H9 (cell line): ENCODE measurements at regions not wholly inside any gene's neighbourhood (a gene's known extent, or its start where the extent isn't known, plus 50 kb on each side); places are given as distances from the start of the nearest gene placed in this dataset.

ENCODE experiments used
- DNase-seq: peaks from one replicate; pipeline ENCODE4 v3.0.0-alpha.2; 2017
- H2AFZ ChIP-seq: one replicate; pipeline ENCODE4 v1.6.1; 2013; ENCODE audit warnings: mild to moderate bottlenecking, low read length, control low read depth, moderate library complexity
- H2AK5ac ChIP-seq: 2 replicates; pipeline ENCODE4 v1.6.1; 2013; ENCODE audit warnings: low read length, control low read depth, mixed read lengths; ENCODE audit not compliant: insufficient read length
- H2BK120ac ChIP-seq: one replicate; pipeline ENCODE4 v1.6.1; 2013; ENCODE audit warnings: low read depth, mild to moderate bottlenecking, low read length, control low read depth, inconsistent platforms; ENCODE audit not compliant: poor library complexity, severe bottlenecking
- H2BK12ac ChIP-seq: 2 replicates; pipeline ENCODE4 v1.6.1; 2013; ENCODE audit warnings: low read length, control low read depth, mixed read lengths, low read depth; ENCODE audit not compliant: insufficient read length
- H2BK15ac ChIP-seq: 2 replicates; pipeline ENCODE4 v1.6.1; 2013; ENCODE audit warnings: low read depth, low read length, control low read depth
- H2BK20ac ChIP-seq: one replicate; pipeline ENCODE4 v1.6.1; 2013; ENCODE audit warnings: low read depth, mild to moderate bottlenecking, low read length, control low read depth, inconsistent platforms; ENCODE audit not compliant: poor library complexity, severe bottlenecking
- H2BK5ac ChIP-seq: 2 replicates; pipeline ENCODE4 v1.6.1; 2013; ENCODE audit warnings: low read length, control low read depth, mixed read lengths; ENCODE audit not compliant: insufficient read length
- H3K14ac ChIP-seq: 2 replicates; pipeline ENCODE4 v1.6.1; 2013; ENCODE audit warnings: low read length, control low read depth; ENCODE audit not compliant: insufficient read depth
- H3K18ac ChIP-seq: 2 replicates; pipeline ENCODE4 v1.6.1; 2013; ENCODE audit warnings: low read depth, mild to moderate bottlenecking, mixed read lengths, low read length, control low read depth; ENCODE audit not compliant: insufficient read length
- H3K23ac ChIP-seq: 2 replicates; pipeline ENCODE4 v1.6.1; 2013; ENCODE audit warnings: low read length, control low read depth, mixed read lengths, low read depth; ENCODE audit not compliant: insufficient read length
- H3K23me2 ChIP-seq: 2 replicates; pipeline ENCODE4 v1.6.1; 2013; ENCODE audit warnings: low read depth, mild to moderate bottlenecking, mixed read lengths, low read length, control low read depth; ENCODE audit not compliant: insufficient read length, poor library complexity, severe bottlenecking
- H3K27ac ChIP-seq: 2 replicates; pipeline ENCODE4 v1.5.1; 2013; ENCODE audit warnings: low read length, control low read depth, mixed read lengths, low read depth; ENCODE audit not compliant: insufficient read length
- H3K27me3 ChIP-seq: 2 replicates; pipeline ENCODE4 v1.6.1; 2013; ENCODE audit warnings: low read length, control low read depth, inconsistent platforms; ENCODE audit not compliant: insufficient read depth
- H3K4ac ChIP-seq: 2 replicates; pipeline ENCODE4 v1.6.1; 2013; ENCODE audit warnings: low read depth, mild to moderate bottlenecking, control low read depth, inconsistent platforms, low read length, moderate library complexity
- H3K4me1 ChIP-seq: 2 replicates; pipeline ENCODE4 v1.6.1; 2013; ENCODE audit warnings: low read length, control low read depth, inconsistent platforms; ENCODE audit not compliant: insufficient read depth
- H3K4me2 ChIP-seq: 2 replicates; pipeline ENCODE4 v1.6.1; 2013; ENCODE audit warnings: low read length, control low read depth, mixed read lengths; ENCODE audit not compliant: insufficient read length, insufficient read depth
- H3K56ac ChIP-seq: 2 replicates; pipeline ENCODE4 v1.6.1; 2013; ENCODE audit warnings: low read depth, mild to moderate bottlenecking, mixed read lengths, low read length, control low read depth; ENCODE audit not compliant: insufficient read length
- H3K79me1 ChIP-seq: 2 replicates; pipeline ENCODE4 v1.6.1; 2013; ENCODE audit warnings: low read depth, mild to moderate bottlenecking, moderate library complexity, low read length, control low read depth, inconsistent platforms; ENCODE audit not compliant: insufficient read depth, poor library complexity, severe bottlenecking
- H3K79me2 ChIP-seq: 2 replicates; pipeline ENCODE4 v1.6.1; 2013; ENCODE audit warnings: low read length, control low read depth, inconsistent platforms; ENCODE audit not compliant: insufficient read depth
- H3K9ac ChIP-seq: 2 replicates; pipeline ENCODE4 v1.6.1; 2013; ENCODE audit warnings: low read length, control low read depth, mixed read lengths; ENCODE audit not compliant: insufficient read length; ENCODE audit errors: extremely low read depth
- H3K9me3 ChIP-seq: one replicate; pipeline ENCODE4 v1.6.1; 2013; ENCODE audit warnings: low read depth, low read length, inconsistent platforms; ENCODE audit not compliant: control insufficient read depth
- H3T11ph ChIP-seq: one replicate; pipeline ENCODE4 v1.6.1; 2013; ENCODE audit warnings: mild to moderate bottlenecking, low read length, control low read depth, inconsistent platforms
- H4K20me1 ChIP-seq: one replicate; pipeline ENCODE4 v1.6.1; 2013; ENCODE audit not compliant: control insufficient read depth, insufficient read length, insufficient read depth
- H4K5ac ChIP-seq: 2 replicates; pipeline ENCODE4 v1.6.1; 2013; ENCODE audit warnings: low read depth, mild to moderate bottlenecking, mixed read lengths, low read length, control low read depth; ENCODE audit not compliant: insufficient read length
- H4K8ac ChIP-seq: replicated peaks from 2 replicates; pipeline ENCODE4 v1.6.1; 2013; ENCODE audit warnings: low read length, control low read depth, mixed read lengths, low read depth; ENCODE audit not compliant: insufficient read length
- H4K91ac ChIP-seq: 2 replicates; pipeline ENCODE4 v1.6.1; 2013; ENCODE audit warnings: low read depth, mild to moderate bottlenecking, moderate library complexity, mixed read lengths, low read length, control low read depth; ENCODE audit not compliant: insufficient read length
- H3K27ac Mint-ChIP-seq, 3 experiments: 2 replicates in 2 of 3; 3 replicates in 1 of 3; pipeline ENCODE4 v1.8.0; 2020 to 2021; ENCODE audit warnings: mixed read lengths in 3 of 3, mild to moderate bottlenecking in 1 of 3, moderate library complexity in 1 of 3
- H3K27me3 Mint-ChIP-seq: 2 replicates; pipeline ENCODE4 v1.8.0; 2021; ENCODE audit warnings: low read depth, mild to moderate bottlenecking, moderate library complexity, mixed read lengths
- H3K36me3 Mint-ChIP-seq, 3 experiments: 2 replicates in 2 of 3; 3 replicates in 1 of 3; pipeline ENCODE4 v1.8.0; 2020 to 2021; ENCODE audit warnings: low read depth in 3 of 3, mixed read lengths in 3 of 3; ENCODE audit not compliant: insufficient read depth in 1 of 3
- H3K4me1 Mint-ChIP-seq, 2 experiments: 2 replicates each; pipeline ENCODE4 v1.8.0; 2020; ENCODE audit warnings: mixed read lengths in 2 of 2
- H3K4me3 Mint-ChIP-seq, 2 experiments: 2 replicates in 1 of 2; 3 replicates in 1 of 2; pipeline ENCODE4 v1.8.0; 2020 to 2021; ENCODE audit warnings: mild to moderate bottlenecking in 2 of 2, mixed read lengths in 2 of 2, moderate library complexity in 1 of 2
- H3K9me3 Mint-ChIP-seq, 2 experiments: 2 replicates in 1 of 2; 3 replicates in 1 of 2; pipeline ENCODE4 v1.8.0; 2020; ENCODE audit warnings: mild to moderate bottlenecking in 2 of 2, mixed read lengths in 2 of 2, moderate library complexity in 1 of 2
- CTCF ChIP-seq: fragments of 200-600 bp; sonication (generic); conservative IDR thresholded peaks from 3 replicates; pipeline ENCODE4 v1.8.0; 2021; ENCODE audit warnings: antibody characterized with exemption, mild to moderate bottlenecking
- WGBS: extraction: QIAGEN DNeasy Blood & Tissue Kit; methylation state at CpG from one replicate; pipeline ENCODE4 v1.1.7; 2013; ENCODE audit warnings: missing lambda C conversion rate, low lambda C conversion rate, mixed read lengths; ENCODE audit not compliant: insufficient read length; ENCODE audit errors: extremely low coverage; 5-methylcytosine and 5-hydroxymethylcytosine counted together

DNA sequence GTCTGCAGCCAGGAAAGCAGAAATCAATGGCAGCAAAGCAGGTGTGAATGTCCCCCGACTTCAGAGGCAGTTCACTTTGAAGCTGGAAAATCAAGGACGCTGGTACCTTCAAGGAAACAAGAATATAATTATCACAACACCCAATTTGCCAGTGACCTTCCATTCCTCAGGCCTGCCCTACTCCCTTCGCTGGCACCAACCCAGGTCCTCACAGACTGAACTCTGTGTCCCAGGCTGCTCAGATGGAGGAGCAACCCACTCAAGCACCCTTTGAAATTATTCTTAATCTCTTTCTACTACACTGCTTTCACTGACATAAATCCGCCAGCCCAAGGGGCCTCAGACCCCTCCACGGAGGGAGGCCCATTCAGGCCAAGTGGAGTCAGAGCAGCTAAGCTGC lies 64.7 kb upstream of the WT1 start:
- no peaks in the 10 kb centered on the region for H3K9me3 Mint-ChIP-seq
- H2BK120ac ChIP-seq = no peak overlapping the region
- no peaks in the 10 kb centered on the region for H3K4me1 Mint-ChIP-seq
- H3K79me2 ChIP-seq = no peaks in the 10 kb centered on the region
- H3K27me3 ChIP-seq = no peaks in the 10 kb centered on the region
- no peaks in the 10 kb centered on the region for H3K23me2 ChIP-seq
- H3K9me3 ChIP-seq = no peaks in the 10 kb centered on the region
- no peak overlapping the region for H3K23ac ChIP-seq
- H3K79me1 ChIP-seq = no peaks in the 10 kb centered on the region
- no peak overlapping the region for H3K14ac ChIP-seq
- no peak overlapping the region for H2BK15ac ChIP-seq
- H3K18ac ChIP-seq = no peak overlapping the region
- no peak overlapping the region for H3K4me2 ChIP-seq
- H4K20me1 ChIP-seq = no peaks in the 10 kb centered on the region
- no peak for DNase-seq
- H4K91ac ChIP-seq = no peak overlapping the region
- no peak overlapping the region for H2AFZ ChIP-seq
- H3K9ac ChIP-seq = no peak overlapping the region
- H3K56ac ChIP-seq = no peak overlapping the region
- H3K4me3 Mint-ChIP-seq = no peak overlapping the region
- H2BK5ac ChIP-seq = no peak overlapping the region
- no peaks in the 10 kb centered on the region for H3K4me1 ChIP-seq
- H2BK12ac ChIP-seq = no peak overlapping the region
- no peak overlapping the region for H2AK5ac ChIP-seq
- no peaks in the 10 kb centered on the region; the same call in 1 of the 2 replicates for H3K27me3 Mint-ChIP-seq
- H3K4ac ChIP-seq = no peak overlapping the region
- no peak overlapping the region for H3K27ac Mint-ChIP-seq
- no peak overlapping the region for H3T11ph ChIP-seq
- no peak overlapping the region for H4K5ac ChIP-seq
- H2BK20ac ChIP-seq = no peak overlapping the region
- WGBS = no CpG with 5 or more reads among the region's 5 CpGs
- no peaks in the 10 kb centered on the region for H3K36me3 Mint-ChIP-seq
- no peak overlapping the region for H4K8ac ChIP-seq
- H3K27ac ChIP-seq = no peak overlapping the region
- no peak for TF ChIP-seq CTCF
